Hematopoietic multipotent progenitor cell treated with erythropoietin and hydrocortisone succinate and interleukin-3 and kit ligand, for 8 days (in vitro differentiated cells): ENCODE measurements at regions not wholly inside any gene's neighbourhood (a gene's known extent, or its start where the extent isn't known, plus 50 kb on each side); places are given as distances from the start of the nearest gene placed in this dataset.
"Not testable (repeated sequence)": the region's sequence is repeated elsewhere in the genome, so short reads cannot be mapped to it uniquely, and the experiment has no call there.

ENCODE experiments used
- DNase-seq: peaks from one replicate; pipeline ENCODE4 v3.0.0-alpha.2; 2015

GRCh38 chr2:107740300-107740699, 86.4 kb upstream of the RGPD4 start:
- DNase-seq: peak; percentile 95

GRCh38 chr2:107742460-107743027, 84.1 kb upstream of the RGPD4 start:
- peak; percentile 26 for DNase-seq

- no peak for DNase-seq
Observed at GRCh38 chr2:107743274-107743673, 83.4 kb upstream of the RGPD4 start.

- no peak for DNase-seq
Observed at GRCh38 chr2:107745100-107745499, 81.6 kb upstream of the RGPD4 start.

- not testable (repeated sequence) for DNase-seq
Observed at GRCh38 chr2:107746552-107747198, 80.0 kb upstream of the RGPD4 start.

GRCh38 chr2:107747199-107747963, 79.3 kb upstream of the RGPD4 start:
- not testable (repeated sequence) for DNase-seq

GRCh38 chr2:107747964-107748583, 78.6 kb upstream of the RGPD4 start:
- no peak for DNase-seq

- DNase-seq: no peak
Observed at GRCh38 chr2:107751936-107752335, 74.8 kb upstream of the RGPD4 start.

- DNase-seq: not testable (repeated sequence)
Observed at GRCh38 chr2:107753806-107754205, 72.9 kb upstream of the RGPD4 start.

- no peak for DNase-seq
Observed at GRCh38 chr2:107757223-107757622, 69.5 kb upstream of the RGPD4 start.

- DNase-seq: no peak
Observed at GRCh38 chr2:107760620-107761364, 65.9 kb upstream of the RGPD4 start.

- DNase-seq: no peak
Observed at GRCh38 chr2:107772353-107772752, 54.3 kb upstream of the RGPD4 start.

- DNase-seq: no peak
Observed at GRCh38 chr2:107775211-107775610, 51.5 kb upstream of the RGPD4 start.

- DNase-seq: no peak
Observed at GRCh38 chr2:107775791-107776190, 50.9 kb upstream of the RGPD4 start.

GRCh38 chr2:107776362-107776761, 50.3 kb upstream of the RGPD4 start:
- DNase-seq: no peak
